SIG-M5 treated with dmso at 0.1 percent for 504 hours (cell line): ENCODE measurements at regions not wholly inside any gene's neighbourhood (a gene's known extent, or its start where the extent isn't known, plus 50 kb on each side); places are given as distances from the start of the nearest gene placed in this dataset.
"Not testable (repeated sequence)": the region's sequence is repeated elsewhere in the genome, so short reads cannot be mapped to it uniquely, and the experiment has no call there.

Source experiments
- DNase-seq: peaks from one replicate; lab custom pipeline; 2025; ENCODE audit not compliant: unreplicated experiment; lab: John Stamatoyannopoulos, UW

DNA sequence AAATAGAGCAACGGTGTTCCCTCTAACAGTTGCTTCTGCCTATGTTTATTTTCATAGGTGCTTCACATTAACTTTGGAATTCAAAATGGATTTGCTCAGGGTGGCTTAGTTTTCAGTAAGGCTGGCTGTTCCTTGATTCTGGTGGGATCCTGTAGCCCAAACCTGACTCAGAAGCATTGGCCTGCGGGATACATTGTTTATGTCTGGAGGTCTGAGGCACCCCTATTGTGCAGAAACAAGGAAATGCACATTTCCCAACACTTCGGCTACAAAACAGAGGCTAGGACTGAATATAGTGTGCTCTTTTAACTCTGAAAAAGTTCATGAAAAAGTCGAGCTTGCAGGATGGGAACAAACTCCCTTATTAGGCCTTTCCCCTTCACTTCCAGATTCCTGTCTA, 133.8 kb upstream of the F3 start:
- DNase-seq, result no peak

DNA sequence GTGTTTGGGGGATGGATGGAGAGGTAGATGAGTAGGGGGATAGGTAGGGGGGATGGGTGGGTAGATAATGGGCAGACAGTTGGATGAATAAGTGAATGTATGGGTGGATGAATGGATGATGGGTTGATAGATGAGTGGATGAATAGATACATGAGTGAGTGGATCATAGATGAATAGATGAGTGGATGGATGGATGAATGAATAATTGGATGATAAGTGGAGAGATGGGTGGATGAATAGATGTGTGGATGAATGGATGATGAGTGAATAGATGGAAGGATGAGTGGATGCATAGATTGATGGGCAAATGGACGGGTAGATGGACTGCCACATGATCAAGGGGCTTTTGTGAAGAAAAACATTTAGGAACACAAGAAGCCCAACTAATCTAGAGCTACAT, 133.3 kb upstream of the F3 start:
- DNase-seq, result no peak

DNA sequence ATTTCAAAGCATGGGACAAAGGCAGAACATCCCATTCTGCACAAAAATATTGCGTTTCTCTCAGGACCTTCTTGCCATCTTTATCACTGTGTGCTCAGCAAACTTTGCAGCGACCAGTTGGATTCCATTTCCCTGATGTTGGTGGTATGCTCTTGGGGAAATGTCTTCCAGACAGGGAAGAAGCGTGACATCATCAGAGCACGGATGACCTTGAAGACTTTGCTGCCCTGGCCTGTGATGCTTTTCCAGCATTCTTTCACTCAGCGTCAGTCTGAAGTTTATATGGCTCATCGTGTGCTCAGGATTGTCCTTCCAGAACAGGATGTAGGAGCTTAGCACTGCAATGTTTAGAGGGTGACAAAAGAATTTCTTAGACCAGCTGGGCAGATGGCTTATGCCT, 131.4 kb upstream of the F3 start:
- no peak for DNase-seq

DNA sequence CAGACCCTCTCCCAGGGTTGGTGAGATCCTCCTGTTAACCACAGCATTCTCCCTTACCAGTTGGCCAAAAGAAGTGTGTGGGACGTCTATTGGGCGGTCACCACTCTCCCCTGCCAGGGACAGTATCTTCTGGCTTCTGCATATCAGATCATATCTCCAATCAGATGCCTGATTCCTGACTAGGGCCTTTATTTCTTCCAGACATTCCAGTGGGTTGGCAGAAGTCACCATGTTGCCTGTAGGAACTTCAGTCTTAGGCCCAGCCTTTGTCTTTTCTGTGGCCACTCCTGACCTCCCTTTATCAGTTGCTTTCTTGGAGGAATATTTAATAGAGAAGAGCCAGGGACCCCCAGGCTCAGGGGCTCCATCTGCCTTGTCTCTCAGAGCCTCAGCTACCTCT, 130.4 kb upstream of the F3 start:
- DNase-seq, result no peak

DNA sequence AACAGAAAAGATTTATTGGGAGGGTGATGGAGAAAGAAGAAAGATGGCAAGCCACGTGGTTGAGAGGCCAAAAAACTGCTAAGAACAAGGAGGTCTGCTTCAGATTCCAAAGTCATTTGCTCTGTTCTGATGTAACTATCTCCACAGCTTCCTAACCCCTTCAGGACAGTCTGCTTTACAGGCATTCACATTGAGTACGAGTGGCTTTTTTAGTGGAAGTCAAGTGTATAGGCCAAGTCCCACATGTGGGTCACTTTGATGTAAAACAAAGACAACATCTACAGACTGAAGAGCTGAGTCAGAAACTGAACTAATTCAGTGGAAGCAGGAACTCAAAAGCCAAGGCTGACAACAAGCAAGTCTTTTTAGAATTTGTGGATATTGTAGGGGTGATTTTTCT, 128.7 kb upstream of the F3 start:
- no peak for DNase-seq

DNA sequence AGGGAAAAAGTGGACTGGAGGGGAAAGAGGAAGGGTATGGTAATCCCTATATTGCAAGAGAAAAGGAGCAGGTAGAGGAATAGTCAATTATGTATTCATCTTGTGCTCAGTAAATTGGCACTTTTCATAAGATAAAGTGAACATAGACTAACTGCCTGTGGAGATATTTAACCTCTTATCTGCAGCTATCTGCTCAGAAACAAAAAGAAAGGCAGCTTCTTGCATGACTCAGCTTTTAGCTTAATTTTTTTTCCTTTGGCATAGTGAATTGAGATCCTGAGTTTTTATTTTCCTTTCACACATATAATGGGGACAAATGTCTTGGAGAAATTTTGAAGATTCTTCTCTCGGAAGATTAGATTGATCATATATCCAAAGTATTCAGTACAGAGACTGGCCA, 127.6 kb upstream of the F3 start:
- no peak for DNase-seq

DNA sequence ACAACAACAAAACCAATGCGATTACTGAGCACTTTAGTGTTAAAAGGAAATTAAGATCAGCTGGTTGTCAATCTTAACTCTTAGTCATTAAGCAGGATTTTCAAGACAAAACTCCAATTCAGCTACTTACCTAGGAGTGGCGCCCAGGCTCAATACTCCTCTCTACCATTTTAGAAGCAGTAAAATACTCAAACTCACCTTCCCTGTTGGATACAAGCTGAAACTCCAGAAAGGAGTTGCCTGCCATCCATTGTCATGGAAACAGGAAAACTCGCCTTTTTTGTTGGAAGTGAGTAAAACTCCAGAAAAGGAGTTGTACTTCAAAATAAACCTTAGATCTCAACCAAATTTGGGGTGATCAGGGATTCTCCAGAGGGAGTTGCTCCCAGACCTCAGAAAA, 127.0 kb upstream of the F3 start:
- DNase-seq, result no peak

DNA sequence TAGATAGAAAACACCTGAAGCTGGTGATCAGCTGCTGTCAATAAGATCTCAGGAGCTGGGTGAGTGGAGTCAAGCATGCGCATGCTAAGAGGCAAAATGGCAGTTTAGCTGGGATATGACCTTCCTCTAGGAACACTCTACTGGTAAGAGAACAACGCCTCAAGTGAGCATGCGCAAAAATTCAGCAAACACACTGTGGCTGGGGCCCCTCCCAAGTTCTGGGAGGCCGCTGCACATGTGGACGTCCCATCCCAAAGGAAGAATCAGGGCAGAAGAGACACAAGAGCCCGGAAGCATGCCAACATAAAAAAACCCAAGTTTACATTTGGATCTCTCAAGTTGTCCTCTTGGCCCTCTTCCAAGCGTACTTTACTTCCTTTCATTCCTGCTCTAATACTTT, 126.3 kb upstream of the F3 start:
- DNase-seq, result no peak

DNA sequence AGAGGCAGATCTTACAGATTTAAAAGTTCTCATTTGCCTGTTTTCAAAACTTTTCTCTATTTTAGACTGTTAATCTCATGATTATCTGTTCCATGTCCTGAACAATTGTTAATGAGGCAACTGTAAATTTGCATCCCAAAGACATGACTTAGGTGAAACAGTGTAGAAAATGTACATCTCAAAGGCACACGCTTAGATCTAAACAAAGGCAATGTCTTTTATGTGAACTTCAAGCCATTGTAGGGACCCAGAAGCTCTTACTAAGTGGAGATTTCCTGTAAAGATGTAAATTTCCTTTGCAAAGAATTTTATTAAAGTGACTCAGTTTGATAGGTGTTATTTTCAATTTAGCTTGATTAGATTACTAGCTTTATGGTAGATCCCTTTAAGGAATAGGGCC, 125.2 kb upstream of the F3 start:
- no peak for DNase-seq

DNA sequence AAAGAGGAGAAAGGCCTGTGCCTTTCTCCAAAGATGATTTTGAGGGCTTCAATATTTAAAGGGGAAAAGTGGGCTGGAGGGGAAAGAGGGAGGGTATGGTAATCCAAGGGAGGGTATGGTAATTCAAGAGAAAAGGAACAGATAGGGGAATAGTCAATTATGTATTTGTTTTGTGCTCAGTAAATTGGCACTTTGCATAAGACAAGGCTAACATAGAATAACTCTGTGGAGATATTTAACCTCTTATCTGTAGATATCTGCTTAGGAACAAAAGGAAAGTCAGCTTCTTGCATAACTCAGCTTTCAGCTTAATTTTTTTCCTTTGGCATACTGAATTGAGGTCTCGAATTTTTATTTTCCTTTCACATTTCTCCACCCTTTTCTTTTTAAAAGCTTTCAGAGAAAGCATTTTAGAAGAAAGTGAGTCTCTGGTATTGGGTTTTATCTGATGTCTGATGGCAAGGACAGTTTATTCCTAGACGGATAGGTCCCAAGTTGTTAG, 119.9 kb upstream of the F3 start:
- DNase-seq, result no peak

DNA sequence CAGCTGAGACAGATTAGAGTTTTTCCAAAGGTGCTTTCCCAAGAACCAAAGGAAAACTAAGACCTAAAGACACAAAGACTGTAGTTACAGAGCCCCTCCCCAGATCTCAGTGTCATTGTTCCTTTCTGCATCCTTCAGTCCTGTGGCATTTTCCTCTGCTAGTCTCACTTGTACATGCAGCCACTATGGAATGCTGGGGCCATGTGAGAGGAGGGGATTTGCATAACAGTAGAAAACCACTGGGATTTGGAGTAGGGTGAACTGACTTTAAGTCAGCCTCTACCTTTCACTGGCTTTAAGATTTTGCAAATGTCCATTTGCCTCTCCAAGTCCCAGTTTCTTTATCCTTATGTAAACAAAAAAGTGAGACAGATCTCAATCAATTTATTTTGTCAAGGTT, 119.4 kb upstream of the F3 start:
- no peak for DNase-seq

DNA sequence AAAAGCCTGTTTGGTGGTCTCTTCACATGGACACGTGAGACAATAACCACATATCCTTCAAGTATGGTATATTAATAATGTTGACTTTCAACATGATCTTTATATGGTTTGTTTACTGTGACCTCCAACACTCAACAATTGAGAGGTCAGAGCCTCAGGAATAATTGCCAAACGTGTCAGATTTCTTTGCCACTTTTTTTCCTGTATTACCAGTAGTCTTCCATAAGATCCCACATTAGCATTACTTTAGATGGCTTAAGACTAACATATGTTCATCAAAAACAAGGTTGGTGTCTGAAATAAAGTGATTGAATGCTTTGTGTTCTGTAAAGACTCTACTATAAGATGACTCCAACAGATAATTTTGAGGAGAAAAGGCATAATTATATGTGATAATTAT, 118.7 kb upstream of the F3 start:
- DNase-seq, result no peak

DNA sequence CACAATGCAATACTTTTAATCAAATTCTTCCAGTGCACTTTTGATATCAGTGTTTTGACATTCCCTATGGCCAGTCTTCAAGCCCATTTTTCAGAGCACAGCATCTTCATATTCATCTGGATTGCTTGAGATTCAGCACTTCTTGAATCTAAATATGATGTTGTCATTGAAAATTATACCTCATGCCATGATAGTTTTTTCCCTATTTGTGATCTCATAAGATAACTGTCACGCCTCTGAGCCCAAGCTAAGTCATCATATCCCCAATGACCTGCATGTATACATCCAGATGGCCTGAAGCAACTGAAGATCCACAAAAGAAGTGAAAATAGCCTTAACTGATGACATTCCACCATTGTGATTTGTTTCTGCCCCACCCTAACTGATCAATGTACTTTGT, 117.6 kb upstream of the F3 start:
- not testable (repeated sequence) for DNase-seq

DNA sequence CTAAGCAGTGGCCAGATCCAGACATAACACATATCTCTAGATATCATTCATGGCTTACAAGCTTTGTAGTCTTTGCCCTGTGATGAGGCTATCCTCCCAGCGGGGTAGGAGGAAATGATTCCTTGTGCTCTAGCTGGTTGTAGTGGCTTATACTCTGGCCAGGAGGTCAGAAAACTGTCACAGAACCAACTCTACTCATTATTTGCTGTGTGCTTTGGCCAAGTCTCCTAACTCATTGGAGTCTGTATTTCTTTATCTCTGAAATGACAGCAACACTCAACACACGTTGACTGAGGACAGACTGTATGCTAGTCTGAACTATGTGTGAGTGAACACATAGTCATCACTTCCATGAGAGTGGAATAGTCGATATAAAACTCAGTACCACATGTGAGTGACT, 116.7 kb upstream of the F3 start:
- no peak for DNase-seq

DNA sequence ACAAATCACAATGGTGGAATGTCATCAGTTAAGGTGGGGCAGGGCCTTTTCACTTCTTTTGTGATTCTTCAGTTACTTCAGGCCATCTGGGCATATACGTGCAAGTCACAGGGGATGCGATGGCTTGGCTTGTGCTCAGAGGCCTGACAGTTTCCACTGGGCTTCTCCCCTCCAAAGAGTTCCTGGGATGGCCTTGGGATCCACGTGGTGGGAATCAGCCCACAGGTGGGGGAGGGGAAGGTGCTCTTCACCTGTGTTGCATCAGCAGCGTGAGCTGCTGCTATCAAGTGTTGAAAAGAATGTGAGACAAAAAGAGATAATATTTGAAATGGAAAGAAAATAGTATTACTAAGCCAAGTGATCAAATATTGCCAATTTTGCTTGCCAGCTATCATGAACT, 116.2 kb upstream of the F3 start:
- DNase-seq, result not testable (repeated sequence)

DNA sequence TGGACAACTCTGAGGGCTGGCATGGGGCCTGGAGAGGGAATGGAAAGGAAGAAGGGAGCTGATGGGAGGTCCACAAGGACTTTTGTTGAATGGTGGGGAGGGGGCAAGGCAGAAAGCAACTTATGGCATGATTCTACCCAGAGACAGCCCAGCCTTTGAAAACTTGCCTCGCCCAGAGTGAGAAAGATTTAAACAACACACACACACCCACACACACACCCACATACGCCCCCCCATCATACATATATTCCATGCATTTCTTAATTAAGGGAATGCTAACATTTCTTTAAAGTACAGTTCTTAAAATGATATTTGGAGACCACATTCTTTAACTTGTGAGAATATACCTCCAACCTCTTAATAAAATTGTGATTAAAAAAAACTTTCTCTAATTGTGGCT, 115.4 kb upstream of the F3 start:
- no peak for DNase-seq

DNA sequence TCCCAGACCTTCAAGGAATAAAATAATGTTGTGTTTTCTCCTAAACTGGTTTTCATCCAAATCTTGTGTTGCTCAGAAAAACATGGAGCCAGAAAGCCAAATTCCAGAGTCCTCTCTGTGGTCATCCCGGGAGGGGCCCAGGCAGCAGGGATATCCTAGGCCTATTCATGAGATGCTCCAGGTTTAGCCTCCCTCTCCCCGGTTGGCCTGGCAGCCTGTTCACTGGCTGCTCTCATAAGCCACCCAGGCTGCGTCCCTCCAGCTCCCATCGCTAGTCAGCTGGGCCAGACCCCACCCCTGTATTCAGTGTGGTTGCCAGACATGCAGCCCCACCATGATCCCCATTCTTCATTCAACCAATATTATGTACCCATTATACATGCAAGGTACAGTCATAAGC, 113.4 kb upstream of the F3 start:
- no peak for DNase-seq

DNA sequence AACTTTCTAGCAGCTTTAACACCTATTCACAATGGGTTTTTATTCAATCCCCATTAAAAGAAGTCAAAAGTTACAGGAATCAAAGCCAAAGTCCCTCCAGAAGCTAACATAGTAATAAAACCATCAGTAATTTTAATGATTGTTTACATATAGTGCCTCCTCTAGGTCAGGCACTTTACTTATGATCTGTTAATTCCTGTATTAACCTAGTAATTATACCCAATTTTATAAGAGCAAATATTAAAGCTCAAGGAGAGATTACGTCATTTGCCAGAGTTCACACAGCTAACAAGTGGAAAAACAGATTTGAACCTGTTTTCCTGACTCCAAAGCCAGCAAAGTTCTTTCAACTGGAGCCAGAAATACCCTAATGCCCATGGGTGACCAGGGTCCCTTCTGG, 112.9 kb upstream of the F3 start:
- DNase-seq, result no peak

DNA sequence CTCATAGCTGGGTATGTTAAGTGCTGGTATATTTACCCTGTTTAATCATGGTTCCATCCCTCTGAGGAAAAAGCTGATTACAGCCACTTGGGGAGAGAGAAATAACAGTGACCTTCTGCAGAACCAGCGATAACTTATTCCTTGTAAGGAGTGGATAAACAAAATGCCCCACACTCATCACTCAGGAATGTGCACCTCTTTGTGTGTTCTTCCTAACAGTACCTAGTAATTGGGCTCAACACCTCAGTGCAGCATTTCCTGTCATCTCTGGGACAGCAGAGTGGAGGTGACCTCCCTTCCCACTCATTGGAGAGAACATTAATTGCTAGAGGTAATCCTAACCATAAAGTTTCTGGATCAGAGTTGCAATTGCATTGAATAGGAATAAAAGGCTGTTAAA, 112.5 kb upstream of the F3 start:
- no peak for DNase-seq

DNA sequence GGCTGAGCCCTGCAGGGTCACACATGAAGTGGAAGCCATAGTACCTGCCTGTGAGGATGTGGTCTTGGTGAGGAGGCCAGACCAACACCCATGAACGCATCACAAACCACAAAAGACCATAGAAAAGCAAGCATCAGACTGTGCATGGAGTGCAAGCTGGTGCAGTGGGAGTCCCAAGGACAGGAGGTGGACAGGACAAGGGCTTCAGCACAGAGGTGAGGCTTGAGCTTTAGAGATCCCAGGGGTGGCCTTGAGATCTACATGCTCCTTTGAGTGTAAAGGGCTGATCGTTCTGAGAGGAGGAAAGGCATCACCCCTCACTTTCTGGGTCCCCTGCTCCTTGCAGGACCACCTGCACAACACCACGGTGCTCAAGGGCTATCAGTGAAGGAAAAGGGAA, 111.9 kb upstream of the F3 start:
- DNase-seq, result no peak

DNA sequence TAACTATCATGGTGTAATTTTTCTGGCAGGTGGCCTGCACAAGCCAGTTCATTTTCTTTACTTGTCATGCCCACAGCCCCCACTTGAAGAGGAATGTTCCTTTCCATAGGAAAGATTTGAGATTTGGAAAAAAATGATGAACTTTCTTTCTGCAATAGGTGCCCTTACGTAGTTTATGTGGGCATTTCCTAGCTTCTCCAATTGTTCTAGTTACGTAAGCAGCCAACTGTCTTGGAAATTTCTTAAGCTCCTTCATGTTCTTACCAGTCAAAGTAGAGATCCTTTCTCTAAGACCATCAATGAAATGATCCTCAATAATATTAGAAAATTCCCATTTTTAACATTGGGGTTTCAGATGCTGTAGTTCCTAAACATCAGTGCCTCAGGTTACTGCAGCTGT, 109.5 kb upstream of the F3 start:
- DNase-seq, result no peak

DNA sequence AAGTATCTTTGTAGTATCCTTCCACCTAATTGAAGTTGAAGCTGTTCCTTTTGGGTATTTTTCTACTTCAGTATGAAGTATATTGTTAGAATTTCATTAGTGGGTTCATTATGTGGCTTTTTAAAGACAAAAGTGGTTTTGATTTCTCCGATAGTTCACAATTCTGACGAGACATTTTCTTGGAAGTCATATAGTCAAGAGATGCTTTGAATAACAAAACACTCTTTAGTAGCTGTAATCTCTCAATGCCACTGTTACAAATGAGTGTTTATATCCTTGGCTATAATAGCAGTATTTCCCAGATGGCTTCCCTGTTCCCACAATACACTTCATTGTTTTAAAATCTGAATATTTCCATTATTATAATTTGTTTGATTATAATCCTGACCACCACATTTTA, 108.7 kb upstream of the F3 start:
- DNase-seq, result no peak

DNA sequence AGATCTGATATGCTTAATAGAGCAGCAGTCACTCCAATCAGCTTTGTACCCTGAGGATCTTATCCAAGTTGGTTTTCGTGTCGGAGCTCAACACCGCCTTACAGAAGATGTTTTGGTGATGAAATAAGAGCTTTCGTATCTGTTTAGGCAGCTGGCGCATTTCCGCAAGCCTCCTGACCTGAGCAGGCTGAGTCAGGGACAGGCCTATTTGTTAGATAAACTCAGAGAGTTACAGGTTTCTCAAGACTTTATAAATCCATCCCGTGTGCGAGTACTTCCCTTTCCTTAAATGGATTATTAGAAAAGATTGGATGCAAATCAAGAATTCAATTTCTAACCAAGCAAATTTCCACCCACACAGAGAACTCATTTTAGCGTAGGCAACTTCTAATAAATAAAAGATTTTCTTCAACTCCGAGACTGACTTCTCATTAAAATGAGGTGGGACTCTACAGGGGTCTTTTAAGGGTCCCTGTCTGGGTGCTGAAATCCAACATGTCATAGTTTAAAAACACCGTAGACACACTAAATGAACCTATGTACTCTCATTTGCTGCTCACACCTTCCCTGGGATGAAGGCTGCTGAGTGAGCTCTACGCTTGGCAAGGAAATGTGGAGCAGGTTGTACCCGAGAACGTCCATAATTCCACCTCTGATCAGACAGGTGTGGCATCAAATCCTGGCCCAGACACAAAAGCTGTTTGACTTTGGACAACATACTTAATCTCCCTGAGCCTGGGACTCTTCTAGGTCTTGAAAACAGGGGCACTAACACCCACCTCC, 106.9 kb upstream of the F3 start:
- no peak for DNase-seq
